Mesenchymal stem cell (in vitro differentiated cells and primary cell): ENCODE measurements at regions not wholly inside any gene's neighbourhood (a gene's known extent, or its start where the extent isn't known, plus 50 kb on each side); places are given as distances from the start of the nearest gene placed in this dataset.

Source experiments
- DNase-seq: peaks from one replicate; pipeline ENCODE4 v3.0.0-alpha.2; 2013
- H2AFZ ChIP-seq: one replicate; pipeline ENCODE4 v1.6.1; 2013; ENCODE audit warnings: low read depth, mild to moderate bottlenecking, control low read depth, inconsistent platforms, low read length, moderate library complexity
- H2AK5ac ChIP-seq: 2 replicates; pipeline ENCODE4 v1.6.1; 2013; ENCODE audit warnings: low read length, moderate library complexity, mild to moderate bottlenecking, inconsistent platforms; ENCODE audit not compliant: severe bottlenecking
- H2BK120ac ChIP-seq: one replicate; pipeline ENCODE4 v1.6.1; 2013; ENCODE audit warnings: low read depth, mild to moderate bottlenecking, inconsistent platforms, low read length, moderate library complexity
- H2BK12ac ChIP-seq, 2 experiments: one replicate each; pipeline ENCODE4 v1.6.1; 2013; ENCODE audit warnings: inconsistent platforms in 2 of 2, low read length in 2 of 2, mild to moderate bottlenecking in 2 of 2, moderate library complexity in 2 of 2, control low read depth in 1 of 2
- H2BK15ac ChIP-seq: one replicate; pipeline ENCODE4 v1.6.1; 2013; ENCODE audit warnings: mild to moderate bottlenecking, low read depth, inconsistent platforms; ENCODE audit not compliant: poor library complexity, severe bottlenecking
- H2BK5ac ChIP-seq: 2 replicates; pipeline ENCODE4 v1.6.1; 2013; ENCODE audit warnings: low read depth, mild to moderate bottlenecking, low read length, control low read depth, inconsistent platforms; ENCODE audit not compliant: poor library complexity, severe bottlenecking
- H3K14ac ChIP-seq, 2 experiments: one replicate each; pipeline ENCODE4 v1.6.1; 2013; ENCODE audit warnings: inconsistent platforms in 2 of 2, low read length in 2 of 2, control low read depth in 1 of 2, mild to moderate bottlenecking in 1 of 2, moderate library complexity in 1 of 2
- H3K18ac ChIP-seq, 2 experiments: one replicate each; pipeline ENCODE4 v1.6.1; 2013; ENCODE audit warnings: inconsistent platforms in 2 of 2, low read length in 2 of 2, control low read depth in 1 of 2, low read depth in 1 of 2, mild to moderate bottlenecking in 1 of 2
- H3K23ac ChIP-seq, 2 experiments: one replicate each; pipeline ENCODE4 v1.6.1; 2013; ENCODE audit warnings: inconsistent platforms in 2 of 2, low read length in 2 of 2, mild to moderate bottlenecking in 2 of 2, moderate library complexity in 2 of 2, control low read depth in 1 of 2
- H3K27ac ChIP-seq: 2 replicates; pipeline ENCODE4 v1.5.1; 2013; ENCODE audit warnings: mild to moderate bottlenecking, moderate library complexity, low read length, control low read depth, inconsistent platforms; ENCODE audit not compliant: poor library complexity, severe bottlenecking
- H3K27me3 ChIP-seq, 2 experiments: 2 replicates each; pipeline versions ENCODE4 v1.6.1 to v1.7.0; 2013; ENCODE audit warnings: low read length in 2 of 2, mild to moderate bottlenecking in 2 of 2, moderate library complexity in 2 of 2, control low read depth in 1 of 2, inconsistent platforms in 1 of 2; ENCODE audit not compliant: control insufficient read depth in 1 of 2, insufficient read depth in 1 of 2
- H3K36me3 ChIP-seq, 2 experiments: 2 replicates each; pipeline versions ENCODE4 v1.6.1 to v1.7.0; 2013; ENCODE audit warnings: low read length in 2 of 2, control low read depth in 1 of 2, inconsistent platforms in 1 of 2, low read depth in 1 of 2, mild to moderate bottlenecking in 1 of 2; ENCODE audit not compliant: insufficient read depth in 2 of 2, control insufficient read depth in 1 of 2
- H3K4ac ChIP-seq, 2 experiments: one replicate each; pipeline ENCODE4 v1.6.1; 2013; ENCODE audit warnings: inconsistent platforms in 2 of 2, low read length in 2 of 2, mild to moderate bottlenecking in 2 of 2, moderate library complexity in 2 of 2, control low read depth in 1 of 2, low read depth in 1 of 2
- H3K4me1 ChIP-seq: 2 replicates; pipeline ENCODE4 v1.6.1; 2013; ENCODE audit warnings: low read depth, low read length, control low read depth; ENCODE audit not compliant: control insufficient read depth, insufficient read depth
- H3K4me2 ChIP-seq: 2 replicates; pipeline ENCODE4 v1.6.1; 2013; ENCODE audit warnings: low read length, mild to moderate bottlenecking, inconsistent platforms; ENCODE audit not compliant: poor library complexity, severe bottlenecking
- H3K4me3 ChIP-seq, 2 experiments: 2 replicates each; pipeline versions ENCODE4 v1.5.1 to v1.7.0; 2013; ENCODE audit warnings: low read length in 2 of 2, mild to moderate bottlenecking in 2 of 2, control low read depth in 1 of 2, low read depth in 1 of 2; ENCODE audit not compliant: insufficient read depth in 1 of 2
- H3K79me1 ChIP-seq: replicated peaks from 2 replicates; pipeline ENCODE4 v1.6.1; 2013; ENCODE audit warnings: mild to moderate bottlenecking, control low read depth, low read length, inconsistent platforms; ENCODE audit not compliant: poor library complexity, severe bottlenecking
- H3K9ac ChIP-seq: 2 replicates; pipeline ENCODE4 v1.7.0; 2013; ENCODE audit warnings: mild to moderate bottlenecking, low read length, moderate library complexity
- H3K9me3 ChIP-seq: 2 replicates; pipeline ENCODE4 v1.7.0; 2013; ENCODE audit warnings: mild to moderate bottlenecking, low read length; ENCODE audit not compliant: control insufficient read depth
- H4K8ac ChIP-seq: one replicate; pipeline ENCODE4 v1.6.1; 2013; ENCODE audit warnings: inconsistent platforms, mild to moderate bottlenecking, low read length, moderate library complexity
- H4K91ac ChIP-seq: one replicate; pipeline ENCODE4 v1.6.1; 2013; ENCODE audit warnings: mild to moderate bottlenecking, low read length, inconsistent platforms
- WGBS: methylation state at CpG from one replicate; pipeline ENCODE4 v1.1.7; 2013; ENCODE audit warnings: mixed read lengths; 5-methylcytosine and 5-hydroxymethylcytosine counted together

DNA sequence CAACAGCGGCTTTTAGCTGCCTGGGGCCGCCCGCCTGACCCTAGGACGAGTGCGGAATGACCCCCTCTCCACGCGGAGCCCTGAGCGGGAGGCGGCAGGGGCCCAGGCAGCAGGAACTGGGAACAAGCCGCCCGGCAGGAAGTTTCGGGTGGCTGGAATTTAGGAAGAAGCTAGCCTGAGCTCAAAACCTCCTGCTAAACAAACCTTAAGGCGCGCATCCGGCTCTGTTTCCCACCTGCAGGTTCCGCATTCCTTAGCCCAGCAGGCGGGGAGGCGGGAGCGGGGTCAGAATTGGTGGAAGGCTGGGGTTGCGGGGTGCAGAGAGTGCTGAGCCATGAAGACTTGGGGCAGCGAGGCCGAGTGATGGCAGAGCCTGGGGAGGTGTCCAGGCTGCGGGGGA lies 813.9 kb downstream of the KCNJ18 start:
- Histone ChIP-seq H3K4me2 (no peak overlapping the region), H3K36me3 (no peaks in the 10 kb centered on the region), H4K91ac (no peak overlapping the region), H2BK15ac (no peak overlapping the region), H3K9me3 (no peaks in the 10 kb centered on the region), H3K18ac (no peak overlapping the region), H3K14ac (no peak overlapping the region), H2BK5ac (no peak overlapping the region), H3K27me3 (no peaks in the 10 kb centered on the region), H2AFZ (no peak overlapping the region), H3K4ac (no peak overlapping the region), H2BK120ac (no peak overlapping the region), H3K4me3 (no peak overlapping the region), H3K9ac (no peak overlapping the region), H3K27ac (no peak overlapping the region), H3K4me1 (no peaks in the 10 kb centered on the region), H3K79me1 (no peaks in the 10 kb centered on the region), H4K8ac (no peak overlapping the region), H2AK5ac (no peak overlapping the region), H3K23ac (no peak overlapping the region), H2BK12ac (no peak overlapping the region)
- DNase-seq = no peak
- WGBS = 87% methylated on average over 22 of the region's 23 CpGs

DNA sequence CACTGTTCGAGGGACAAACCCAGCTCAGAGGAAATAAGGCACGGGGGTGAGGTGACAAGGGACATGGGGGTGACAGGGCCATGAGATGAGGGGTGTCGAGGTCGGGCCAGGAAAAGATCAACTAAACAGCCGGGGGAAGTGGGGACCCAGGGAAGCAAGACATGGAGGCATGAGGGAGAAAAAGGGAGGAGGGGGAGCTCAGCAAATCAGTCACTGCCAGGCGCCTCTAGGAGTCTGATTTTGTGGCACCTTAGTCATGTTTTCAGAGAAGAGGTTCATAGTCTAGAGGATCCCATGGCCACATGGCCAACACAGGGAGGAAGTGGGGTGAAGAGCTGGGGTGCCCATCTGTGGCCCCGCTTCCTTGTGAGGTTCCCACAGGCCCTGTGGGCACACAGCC lies 814.5 kb downstream of the KCNJ18 start:
- H3K4me2 ChIP-seq = no peak overlapping the region
- H2BK5ac ChIP-seq = no peak overlapping the region
- 72% methylated on average over 7 of the region's 7 CpGs for WGBS
- no peak overlapping the region for H2AFZ ChIP-seq
- H3K9ac ChIP-seq = no peak overlapping the region
- no peak overlapping the region for H3K27ac ChIP-seq
- no peak overlapping the region for H2BK15ac ChIP-seq
- DNase-seq = no peak
- H3K14ac ChIP-seq = no peak overlapping the region
- H3K4me1 ChIP-seq = no peaks in the 10 kb centered on the region
- no peak overlapping the region for H3K23ac ChIP-seq
- H3K4ac ChIP-seq = no peak overlapping the region
- H2AK5ac ChIP-seq = no peak overlapping the region
- H4K8ac ChIP-seq = no peak overlapping the region
- no peak overlapping the region for H4K91ac ChIP-seq
- no peak overlapping the region for H3K18ac ChIP-seq
- no peak overlapping the region for H3K4me3 ChIP-seq
- H2BK12ac ChIP-seq = no peak overlapping the region
- no peaks in the 10 kb centered on the region for H3K79me1 ChIP-seq
- H3K36me3 ChIP-seq = no peaks in the 10 kb centered on the region
- H2BK120ac ChIP-seq = no peak overlapping the region
- no peaks in the 10 kb centered on the region for H3K27me3 ChIP-seq
- H3K9me3 ChIP-seq = no peaks in the 10 kb centered on the region

DNA sequence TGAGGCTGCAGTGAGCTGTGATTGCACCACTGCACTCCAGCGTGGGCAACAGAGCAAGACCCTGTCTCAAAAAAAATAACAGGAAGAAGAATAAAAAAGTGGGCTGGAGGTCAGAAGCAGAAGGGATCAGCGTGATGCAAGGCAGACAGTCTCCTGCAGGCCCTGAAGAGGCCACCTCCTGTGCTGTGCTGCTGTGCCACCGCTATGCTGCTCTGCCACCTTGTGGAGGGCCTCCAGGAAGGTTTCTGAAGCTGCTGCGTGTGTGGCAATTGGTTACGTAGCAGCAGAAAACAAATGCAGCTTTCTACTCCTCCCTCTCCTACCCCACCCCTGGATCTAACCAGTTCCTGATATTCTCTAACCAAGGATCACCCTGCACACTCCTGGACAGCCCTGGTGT lies 815.5 kb downstream of the KCNJ18 start:
- Histone ChIP-seq H2BK15ac (no peak overlapping the region), H3K27me3 (no peaks in the 10 kb centered on the region), H3K9me3 (no peaks in the 10 kb centered on the region), H4K91ac (no peak overlapping the region), H3K4me1 (no peaks in the 10 kb centered on the region), H3K18ac (no peak overlapping the region), H2AFZ (no peak overlapping the region), H2BK120ac (no peak overlapping the region), H2AK5ac (no peak overlapping the region), H3K4me2 (no peak overlapping the region), H3K14ac (no peak overlapping the region), H3K4me3 (no peak overlapping the region), H4K8ac (no peak overlapping the region), H3K79me1 (no peaks in the 10 kb centered on the region), H3K36me3 (no peaks in the 10 kb centered on the region), H3K9ac (no peak overlapping the region), H2BK12ac (no peak overlapping the region), H3K27ac (no peak overlapping the region), H3K4ac (no peak overlapping the region), H2BK5ac (no peak overlapping the region), H3K23ac (no peak overlapping the region)
- DNase-seq = no peak
- 60% methylated on average over 5 of the region's 5 CpGs for WGBS

DNA sequence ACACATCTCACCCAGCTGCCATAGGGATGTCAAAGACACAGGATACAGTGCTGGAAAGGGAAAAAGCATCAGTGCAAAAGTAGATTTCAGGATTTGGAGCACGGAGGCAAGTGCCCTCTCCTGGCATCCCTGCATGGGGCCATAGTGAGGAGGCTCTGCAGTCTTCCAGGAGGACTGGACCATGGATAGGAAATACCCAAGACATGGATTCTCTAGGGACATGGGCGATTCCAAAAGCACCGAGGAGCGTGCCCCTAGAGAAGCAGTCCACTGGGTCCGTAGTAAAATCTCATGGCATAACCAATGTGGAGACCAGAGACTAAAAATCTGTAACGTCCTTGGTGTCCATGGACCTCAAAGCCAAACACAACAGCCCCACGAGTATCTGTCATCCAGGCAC lies 818.2 kb downstream of the KCNJ18 start:
- Histone ChIP-seq H3K18ac (no peak overlapping the region), H2BK120ac (no peak overlapping the region), H3K36me3 (no peaks in the 10 kb centered on the region), H3K79me1 (no peaks in the 10 kb centered on the region), H3K14ac (no peak overlapping the region), H4K8ac (no peak overlapping the region), H2AFZ (no peak overlapping the region), H2BK15ac (no peak overlapping the region), H3K4me3 (no peak overlapping the region), H3K9ac (no peak overlapping the region), H3K4me2 (no peak overlapping the region), H2BK5ac (no peak overlapping the region), H3K27me3 (no peaks in the 10 kb centered on the region), H3K4me1 (no peaks in the 10 kb centered on the region), H3K23ac (no peak overlapping the region), H3K27ac (no peak overlapping the region), H4K91ac (no peak overlapping the region), H2BK12ac (no peak overlapping the region), H2AK5ac (no peak overlapping the region), H3K4ac (no peak overlapping the region), H3K9me3 (no peaks in the 10 kb centered on the region)
- no peak for DNase-seq
- 45% methylated on average over 7 of the region's 7 CpGs for WGBS
